NB4 (cell line): ENCODE measurements at regions not wholly inside any gene's neighbourhood (a gene's known extent, or its start where the extent isn't known, plus 50 kb on each side); places are given as distances from the start of the nearest gene placed in this dataset.

Experiments
- DNase-seq: peaks from one replicate; pipeline ENCODE4 v3.0.0; 2010; ENCODE audit warnings: low read depth
- H3K4me3 ChIP-seq: one replicate; pipeline ENCODE4 v1.5.1; 2011; ENCODE audit warnings: mild to moderate bottlenecking, low read depth, low read length, moderate library complexity
- CTCF ChIP-seq: IDR thresholded peaks from one replicate; pipeline ENCODE4 v1.5.1; 2012; ENCODE audit warnings: low read depth, low read length
- MAX ChIP-seq: IDR thresholded peaks from 2 replicates; pipeline ENCODE4 v1.6.1; 2011; ENCODE audit warnings: low read depth, low read length
- MYC ChIP-seq: IDR thresholded peaks from 2 replicates; pipeline ENCODE4 v1.6.1; 2011; ENCODE audit warnings: low read depth, low read length
- POLR2A ChIP-seq: IDR thresholded peaks from 2 replicates; pipeline ENCODE4 v1.6.1; 2011; ENCODE audit warnings: mild to moderate bottlenecking; ENCODE audit not compliant: insufficient read length; ENCODE audit errors: extremely low read depth

DNA sequence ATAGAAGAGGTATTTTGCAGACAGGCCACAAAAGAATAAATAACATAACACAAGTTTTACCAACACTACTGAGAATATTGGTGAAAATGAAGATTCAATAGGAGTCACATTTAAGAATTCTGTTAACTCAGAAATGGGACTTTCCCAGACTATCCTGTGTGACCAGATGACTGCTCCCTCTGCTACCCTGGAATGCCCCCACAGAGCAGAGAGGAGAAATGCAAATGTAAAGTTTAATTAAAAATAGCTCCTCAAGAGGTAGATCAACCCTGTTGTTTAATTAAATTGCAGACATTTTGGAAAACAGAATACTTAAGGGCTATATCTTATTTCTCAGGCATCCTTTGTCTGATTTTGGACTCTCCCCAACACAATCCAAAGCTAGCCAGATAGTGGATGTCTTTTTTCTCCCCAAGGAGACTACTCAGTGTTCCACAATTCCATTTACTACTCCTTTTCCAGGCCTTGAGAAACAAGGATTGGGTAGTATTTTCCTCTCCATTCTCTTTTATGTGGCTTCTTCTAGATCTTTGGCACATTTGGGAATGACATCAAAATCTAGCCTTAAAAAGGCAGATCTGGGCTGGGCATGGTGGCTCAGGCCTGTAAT, 104.7 kb upstream of the TSC22D1 start:
- DNase-seq = no peak
- TF ChIP-seq CTCF (no peak), MYC (no peak), MAX (no peak), POLR2A (no peak)
- no peak overlapping the region for H3K4me3 ChIP-seq

DNA sequence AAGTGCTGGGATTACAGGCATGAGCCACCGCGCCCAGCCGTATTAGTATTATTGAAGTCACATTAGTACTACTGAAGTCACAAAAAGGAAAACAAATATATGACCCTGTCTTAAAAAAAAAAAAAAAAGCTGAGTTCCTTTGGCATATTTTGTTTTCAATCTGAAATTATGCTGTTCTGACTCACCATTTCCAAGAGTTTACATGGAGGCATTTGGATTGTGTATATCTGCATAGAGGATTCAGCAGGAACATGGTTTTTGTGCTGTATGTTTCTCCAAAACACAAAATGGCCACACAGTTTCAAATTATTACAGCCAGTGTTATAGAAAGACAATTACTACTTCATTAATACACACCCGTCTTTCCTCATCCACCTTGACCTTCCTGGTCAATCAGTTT, 103.5 kb upstream of the TSC22D1 start:
- no peak for TF ChIP-seq POLR2A
- no peak for TF ChIP-seq MYC
- no peak for TF ChIP-seq MAX
- TF ChIP-seq CTCF = no peak
- no peak for DNase-seq
- H3K4me3 ChIP-seq = no peak overlapping the region

DNA sequence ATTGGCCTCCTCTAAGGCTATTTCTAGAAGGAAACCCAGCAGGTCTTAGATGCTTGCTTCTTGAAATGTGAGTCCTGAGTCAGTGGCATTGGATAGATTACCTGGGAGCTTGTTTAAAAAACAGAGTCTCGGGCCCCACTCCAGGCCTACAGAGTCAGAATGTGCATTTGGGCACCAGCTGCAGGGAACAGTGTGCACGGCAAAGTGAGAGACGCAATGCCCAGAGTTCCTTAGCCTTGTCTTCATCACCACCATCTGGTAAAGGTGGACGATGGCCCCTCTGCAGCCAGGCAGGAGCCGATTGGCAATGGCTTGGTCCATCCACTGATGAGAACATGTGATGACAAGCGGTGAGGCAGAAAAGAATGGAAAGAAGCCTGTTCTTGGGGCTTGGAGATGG, 102.1 kb upstream of the TSC22D1 start:
- TF ChIP-seq MYC (no peak), CTCF (no peak), POLR2A (no peak), MAX (no peak)
- no peak overlapping the region for H3K4me3 ChIP-seq
- no peak for DNase-seq

GRCh38 chr13:44676534-44676933, 100.4 kb upstream of the TSC22D1 start:
- TF ChIP-seq MYC (no peak), MAX (no peak), POLR2A (no peak), CTCF (no peak)
- DNase-seq = no peak
- no peak overlapping the region for H3K4me3 ChIP-seq

DNA sequence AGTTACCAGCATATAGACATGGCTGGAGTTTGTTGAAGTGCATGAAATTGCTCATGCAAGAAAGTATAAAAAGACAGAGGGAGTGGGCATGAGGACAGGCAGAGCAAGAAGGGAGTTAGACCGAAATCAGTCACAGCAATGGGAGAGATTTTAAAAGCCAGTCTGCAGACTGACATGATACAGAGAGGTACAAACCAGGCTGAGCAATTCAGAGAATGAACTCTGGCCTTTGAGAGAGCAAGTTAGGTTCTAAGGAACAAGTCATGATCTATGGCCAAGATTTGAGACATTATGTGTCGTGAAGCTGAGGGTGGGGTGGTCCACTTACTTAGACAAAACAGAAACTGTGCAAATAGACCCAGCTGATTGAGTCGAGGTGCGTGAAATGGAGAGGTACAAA, 93.4 kb upstream of the TSC22D1 start:
- no peak overlapping the region for H3K4me3 ChIP-seq
- no peak for DNase-seq
- TF ChIP-seq CTCF (no peak), POLR2A (no peak), MAX (no peak)

DNA sequence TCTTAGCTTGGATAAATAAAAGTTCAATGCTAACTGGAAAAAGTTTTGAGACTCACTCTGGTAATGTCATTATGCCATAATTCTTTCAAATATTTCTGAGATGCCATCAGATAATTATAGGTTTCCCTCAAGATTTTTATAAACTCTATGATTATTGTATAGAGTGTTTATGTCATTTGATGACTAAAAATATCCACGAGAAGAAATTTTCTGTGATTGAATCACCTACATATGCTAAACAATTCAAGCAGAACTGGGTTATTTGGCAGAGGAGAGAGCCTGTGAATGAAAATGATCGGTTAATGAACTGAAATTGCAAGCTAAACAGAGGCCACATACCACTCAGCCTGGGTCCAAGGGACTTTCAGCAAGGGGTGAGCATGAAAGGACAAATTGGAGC, 92.6 kb upstream of the TSC22D1 start:
- no peak for DNase-seq
- no peak for TF ChIP-seq POLR2A
- no peak for TF ChIP-seq CTCF
- TF ChIP-seq MYC = no peak
- H3K4me3 ChIP-seq = no peak overlapping the region
